GM19372 (cell line): ENCODE measurements at regions not wholly inside any gene's neighbourhood (a gene's known extent, or its start where the extent isn't known, plus 50 kb on each side); places are given as distances from the start of the nearest gene placed in this dataset.

ENCODE experiments used
- ATAC-seq: cut with Tn5 transposase; IDR thresholded peaks from one replicate; pipeline ENCODE4 v1.9.1; 2021; ENCODE audit warnings: mild to moderate bottlenecking, low read depth, moderate library complexity; ENCODE audit not compliant: unreplicated experiment

GRCh38 chr18:45291621-45292615 is 323.4 kb upstream of the SLC14A2 start:
- no peak for ATAC-seq

GRCh38 chr18:45295388-45295787 is 319.9 kb upstream of the SLC14A2 start:
- no peak for ATAC-seq

GRCh38 chr18:45298986-45299385 is 316.3 kb upstream of the SLC14A2 start:
- ATAC-seq = no peak

- ATAC-seq = no peak
Measured at GRCh38 chr18:45303026-45303425, 312.2 kb upstream of the SLC14A2 start.

GRCh38 chr18:45304558-45304957 is 310.7 kb upstream of the SLC14A2 start:
- no peak for ATAC-seq

- no peak for ATAC-seq
Measured at GRCh38 chr18:45312555-45313126, 302.6 kb upstream of the SLC14A2 start.

- no peak for ATAC-seq
Measured at GRCh38 chr18:45316127-45316526, 299.1 kb upstream of the SLC14A2 start.

GRCh38 chr18:45317948-45318640 is 297.2 kb upstream of the SLC14A2 start:
- ATAC-seq = no peak

GRCh38 chr18:45320724-45321123 is 294.6 kb upstream of the SLC14A2 start:
- no peak for ATAC-seq

- no peak for ATAC-seq
Measured at GRCh38 chr18:45321520-45321919, 293.8 kb upstream of the SLC14A2 start.

- ATAC-seq = no peak
Measured at GRCh38 chr18:45322343-45322742, 292.9 kb upstream of the SLC14A2 start.

GRCh38 chr18:45324101-45324494 is 291.2 kb upstream of the SLC14A2 start:
- no peak for ATAC-seq

- ATAC-seq = no peak
Measured at GRCh38 chr18:45324495-45325113, 290.7 kb upstream of the SLC14A2 start.

- no peak for ATAC-seq
Measured at GRCh38 chr18:45325778-45326177, 289.5 kb upstream of the SLC14A2 start.

GRCh38 chr18:45326505-45326904 is 288.8 kb upstream of the SLC14A2 start:
- no peak for ATAC-seq

GRCh38 chr18:45328296-45328695 is 287.0 kb upstream of the SLC14A2 start:
- ATAC-seq = no peak

GRCh38 chr18:45328811-45329210 is 286.5 kb upstream of the SLC14A2 start:
- no peak for ATAC-seq

- ATAC-seq = no peak
Measured at GRCh38 chr18:45329316-45329715, 286.0 kb upstream of the SLC14A2 start.

- no peak for ATAC-seq
Measured at GRCh38 chr18:45330170-45330594, 285.1 kb upstream of the SLC14A2 start.

- ATAC-seq = no peak
Measured at GRCh38 chr18:45332871-45333270, 282.4 kb upstream of the SLC14A2 start.

- ATAC-seq = no peak
Measured at GRCh38 chr18:45334191-45334590, 281.1 kb upstream of the SLC14A2 start.
